ENCODE measurements at regions not wholly inside any gene's neighbourhood (a gene's known extent, or its start where the extent isn't known, plus 50 kb on each side); places are given as distances from the start of the nearest gene placed in this dataset.

DNA sequence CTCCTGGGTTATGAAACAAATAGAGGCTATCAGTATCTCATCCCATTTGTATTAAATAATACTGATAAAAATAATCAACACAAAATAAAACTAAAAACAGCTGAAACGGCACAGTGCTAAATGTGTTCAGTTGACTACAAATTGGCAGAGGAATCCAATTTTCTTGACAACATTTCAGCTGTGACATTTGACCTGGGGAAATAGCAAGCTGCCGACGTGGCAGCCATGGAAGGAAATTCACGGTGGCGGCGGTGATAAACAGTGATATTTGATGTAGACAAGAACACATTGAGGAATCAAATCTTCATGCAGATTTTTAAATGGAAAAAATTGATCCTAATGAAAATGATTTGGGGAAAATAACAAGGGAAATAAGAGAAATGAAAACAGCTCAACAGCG, 159.1 kb upstream of the RTL1 start:
- ATAC-seq (no peak), DNase-seq (ENCODE audit: low spot score) (no peak)
- peaks cover 9% of the 10 kb centered on the region for H3K9me3 Mint-ChIP-seq
- Histone ChIP-seq H4K20me1 (replicated peaks; ENCODE audit: insufficient read depth) (no peaks in the 10 kb centered on the region), H3K9me2 (ENCODE audit: insufficient read depth) (peaks cover 7% of the 10 kb centered on the region; the same call in 1 of the 2 replicates), H3K79me2 (replicated peaks; ENCODE audit: insufficient read depth) (no peaks in the 10 kb centered on the region), H3F3A (replicated peaks; ENCODE audit: low read depth) (no peaks in the 10 kb centered on the region), H2AFZ (no peak overlapping the region), H3K27me3 (ENCODE audit: insufficient read depth) (no peaks in the 10 kb centered on the region), H3K27ac (ENCODE audit: low read depth) (no peak overlapping the region), H3K36me3 (ENCODE audit: insufficient read depth) (no peaks in the 10 kb centered on the region), H3K4me3 (no peak overlapping the region), H3K4me1 (ENCODE audit: insufficient read depth) (no peaks in the 10 kb centered on the region), H3K4me2 (no peak overlapping the region)
- H3K27ac Mint-ChIP-seq: no peak overlapping the region
- TF ChIP-seq POLR2AphosphoS5 (IDR thresholded peaks at IDR 0.05; ENCODE audit: low read depth) (no peak), ZNF331 (CRISPR knock-in tag; IDR thresholded peaks at IDR 0.05; ENCODE audit: low read depth) (no peak), EZH2 (IDR thresholded peaks at IDR 0.05; ENCODE audit: low read depth, unreplicated experiment) (no peak), REST (IDR thresholded peaks at IDR 0.05; ENCODE audit: unreplicated experiment) (no peak), NANOG (IDR thresholded peaks at IDR 0.05; ENCODE audit: borderline replicate concordance) (no peak), JUNB (IDR thresholded peaks at IDR 0.05; ENCODE audit: unreplicated experiment) (no peak), EZH2phosphoT487 (IDR thresholded peaks at IDR 0.05; ENCODE audit: unreplicated experiment) (no peak), CREB1 (CRISPR knock-in tag; IDR thresholded peaks at IDR 0.05; ENCODE audit: low read depth) (no peak)
- TF ChIP-seq, protein P1, sequence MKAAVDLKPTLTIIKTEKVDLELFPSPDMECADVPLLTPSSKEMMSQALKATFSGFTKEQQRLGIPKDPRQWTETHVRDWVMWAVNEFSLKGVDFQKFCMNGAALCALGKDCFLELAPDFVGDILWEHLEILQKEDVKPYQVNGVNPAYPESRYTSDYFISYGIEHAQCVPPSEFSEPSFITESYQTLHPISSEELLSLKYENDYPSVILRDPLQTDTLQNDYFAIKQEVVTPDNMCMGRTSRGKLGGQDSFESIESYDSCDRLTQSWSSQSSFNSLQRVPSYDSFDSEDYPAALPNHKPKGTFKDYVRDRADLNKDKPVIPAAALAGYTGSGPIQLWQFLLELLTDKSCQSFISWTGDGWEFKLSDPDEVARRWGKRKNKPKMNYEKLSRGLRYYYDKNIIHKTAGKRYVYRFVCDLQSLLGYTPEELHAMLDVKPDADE (IDR thresholded peaks at IDR 0.05): no peak
- TF ChIP-seq, protein P2, sequence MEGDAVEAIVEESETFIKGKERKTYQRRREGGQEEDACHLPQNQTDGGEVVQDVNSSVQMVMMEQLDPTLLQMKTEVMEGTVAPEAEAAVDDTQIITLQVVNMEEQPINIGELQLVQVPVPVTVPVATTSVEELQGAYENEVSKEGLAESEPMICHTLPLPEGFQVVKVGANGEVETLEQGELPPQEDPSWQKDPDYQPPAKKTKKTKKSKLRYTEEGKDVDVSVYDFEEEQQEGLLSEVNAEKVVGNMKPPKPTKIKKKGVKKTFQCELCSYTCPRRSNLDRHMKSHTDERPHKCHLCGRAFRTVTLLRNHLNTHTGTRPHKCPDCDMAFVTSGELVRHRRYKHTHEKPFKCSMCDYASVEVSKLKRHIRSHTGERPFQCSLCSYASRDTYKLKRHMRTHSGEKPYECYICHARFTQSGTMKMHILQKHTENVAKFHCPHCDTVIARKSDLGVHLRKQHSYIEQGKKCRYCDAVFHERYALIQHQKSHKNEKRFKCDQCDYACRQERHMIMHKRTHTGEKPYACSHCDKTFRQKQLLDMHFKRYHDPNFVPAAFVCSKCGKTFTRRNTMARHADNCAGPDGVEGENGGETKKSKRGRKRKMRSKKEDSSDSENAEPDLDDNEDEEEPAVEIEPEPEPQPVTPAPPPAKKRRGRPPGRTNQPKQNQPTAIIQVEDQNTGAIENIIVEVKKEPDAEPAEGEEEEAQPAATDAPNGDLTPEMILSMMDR (conservative IDR thresholded peaks at IDR 0.05; ENCODE audit: low read depth in 2 of 2): no peak
- peaks cover under 1% of the 10 kb centered on the region; the same call in 1 of the 3 replicates for H3K36me3 Mint-ChIP-seq (ENCODE audit: low read depth)
- H3K4me3 Mint-ChIP-seq: no peak overlapping the region
- peaks cover 9% of the 10 kb centered on the region for H3K27me3 Mint-ChIP-seq (ENCODE audit: insufficient read depth, low read depth, poor library complexity)
- H3K4me1 Mint-ChIP-seq: no peaks in the 10 kb centered on the region
